ENCODE measurements at regions not wholly inside any gene's neighbourhood (a gene's known extent, or its start where the extent isn't known, plus 50 kb on each side); places are given as distances from the start of the nearest gene placed in this dataset.
"Not testable (repeated sequence)": the region's sequence is repeated elsewhere in the genome, so short reads cannot be mapped to it uniquely, and the experiment has no call there.

DNA sequence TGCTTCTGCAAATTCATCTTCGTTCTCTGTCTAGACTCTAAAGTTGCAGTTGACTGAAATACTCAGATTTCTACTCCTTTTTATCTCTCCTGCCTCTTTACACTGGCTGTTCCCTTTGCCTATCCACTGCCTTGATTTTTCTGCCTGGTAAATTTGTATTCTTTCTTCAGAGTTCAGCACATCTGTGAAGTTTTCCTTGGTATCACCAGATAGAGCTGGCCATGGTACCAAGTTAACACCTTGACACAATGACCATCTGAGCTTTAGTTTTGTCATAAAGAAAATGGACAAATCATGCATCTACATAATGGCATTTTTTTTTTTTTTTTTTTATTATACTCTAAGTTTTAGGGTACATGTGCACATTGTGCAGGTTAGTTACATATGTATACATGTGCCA, 143.0 kb downstream of the PPP1R3A start:
- no peak for DNase-seq

DNA sequence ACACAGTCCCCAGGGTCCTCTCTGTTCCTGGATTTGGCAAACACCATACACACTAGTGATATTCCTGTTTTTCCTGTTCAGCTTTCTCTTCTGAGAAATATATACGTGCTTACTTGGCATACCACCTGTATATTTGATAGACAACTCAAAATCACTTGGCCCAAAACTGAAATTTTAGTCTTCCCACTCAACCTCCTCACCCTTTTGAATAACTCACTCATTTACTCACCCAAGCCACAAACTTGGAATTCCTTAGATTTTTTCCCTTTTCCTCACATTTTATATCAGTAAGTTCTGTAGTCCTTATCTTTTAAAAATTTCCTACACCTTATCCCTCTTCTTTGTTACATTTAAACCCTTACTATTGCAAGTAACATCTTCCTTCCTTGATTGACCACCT, 143.4 kb downstream of the PPP1R3A start:
- DNase-seq, result no peak

DNA sequence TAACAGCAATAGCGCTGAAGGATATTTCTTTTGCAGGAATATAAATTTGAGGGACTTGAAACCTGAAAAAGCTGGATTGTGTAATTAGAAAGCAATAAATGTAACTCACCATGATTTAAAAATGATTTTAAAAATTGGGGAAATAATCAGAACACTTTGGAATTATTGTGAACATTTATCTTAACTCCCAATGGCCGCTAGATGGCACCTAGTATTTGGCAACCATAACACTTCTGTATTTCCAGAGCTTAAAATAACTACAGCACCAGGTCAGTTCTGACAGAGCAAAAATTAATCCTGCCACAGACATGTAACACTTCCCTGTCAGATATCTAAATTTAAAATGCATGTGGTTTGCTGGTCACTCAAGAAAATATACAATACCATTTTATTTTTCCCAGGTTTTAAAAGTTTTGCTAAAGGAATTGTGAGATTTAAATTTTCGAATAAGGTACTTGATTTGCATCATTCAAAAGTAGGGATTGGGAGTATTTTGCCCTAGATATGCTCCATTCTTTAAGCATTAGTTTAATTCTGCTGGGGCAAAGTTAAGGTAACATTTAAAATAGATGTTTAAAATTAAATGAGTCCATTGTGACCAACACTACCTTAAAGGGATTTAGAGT, 144.5 kb downstream of the PPP1R3A start:
- DNase-seq, result peak; percentile 36 to 59

DNA sequence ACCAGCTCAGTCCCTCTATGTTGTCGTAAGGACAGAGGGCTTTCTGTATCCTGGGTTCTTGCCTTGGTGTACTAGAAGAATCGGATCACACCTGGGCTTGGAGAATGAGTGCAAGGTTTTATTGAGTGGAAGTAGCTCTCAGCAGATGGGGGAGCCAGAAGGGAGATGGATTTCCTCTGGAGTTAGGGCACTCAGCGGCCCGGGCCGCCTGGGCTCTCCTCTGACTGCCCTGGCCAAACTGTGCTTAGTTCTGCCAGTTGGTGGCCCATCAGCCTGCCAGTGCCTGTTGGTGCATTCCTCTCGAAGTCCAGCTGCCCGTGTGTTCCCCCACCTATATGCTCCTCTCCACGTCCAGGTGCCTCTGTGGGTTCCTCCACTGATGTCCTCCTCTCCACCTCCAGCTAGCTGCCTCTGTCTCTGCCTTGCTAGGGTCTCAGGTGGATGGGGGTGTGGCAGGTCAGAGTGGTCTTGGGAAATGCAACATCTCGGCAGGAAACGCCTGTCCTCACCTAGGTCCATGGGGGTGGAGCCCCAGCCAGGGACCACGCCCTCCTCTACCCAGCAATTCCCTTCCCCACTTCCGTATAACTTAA, 148.6 kb downstream of the PPP1R3A start:
- DNase-seq, result no peak

- no peak for DNase-seq
These were observed 150.4 kb downstream of the PPP1R3A start for GRCh38 chr7:113768387-113768786.

- DNase-seq, result no peak
These were observed 154.3 kb downstream of the PPP1R3A start for GRCh38 chr7:113764401-113765035.

- DNase-seq, result no peak
These were observed 155.6 kb downstream of the PPP1R3A start for GRCh38 chr7:113763226-113763625.

- DNase-seq, result no peak
These were observed 162.6 kb downstream of the PPP1R3A start for GRCh38 chr7:113756250-113756649.

- DNase-seq, result no peak
These were observed 166.1 kb downstream of the PPP1R3A start for GRCh38 chr7:113752689-113753088.

DNA sequence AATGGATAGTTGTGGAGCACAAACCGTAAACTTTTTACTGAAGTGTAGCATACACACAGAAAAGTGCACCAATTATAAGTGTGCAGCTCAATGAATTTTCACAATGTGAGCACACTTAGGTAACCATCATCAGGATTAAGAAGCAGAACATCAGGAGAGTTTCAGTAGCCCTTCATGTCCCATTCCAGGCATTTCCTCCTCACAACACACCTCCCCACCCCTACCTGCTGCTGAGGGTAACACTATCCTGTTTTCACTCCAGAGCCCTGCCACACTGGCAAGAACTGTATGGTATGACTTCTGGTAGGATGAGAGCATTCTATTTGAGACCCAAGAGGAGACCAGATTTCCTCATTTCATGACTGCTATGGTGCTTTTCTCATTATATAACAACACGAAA, 166.5 kb downstream of the PPP1R3A start:
- no peak for DNase-seq

DNA sequence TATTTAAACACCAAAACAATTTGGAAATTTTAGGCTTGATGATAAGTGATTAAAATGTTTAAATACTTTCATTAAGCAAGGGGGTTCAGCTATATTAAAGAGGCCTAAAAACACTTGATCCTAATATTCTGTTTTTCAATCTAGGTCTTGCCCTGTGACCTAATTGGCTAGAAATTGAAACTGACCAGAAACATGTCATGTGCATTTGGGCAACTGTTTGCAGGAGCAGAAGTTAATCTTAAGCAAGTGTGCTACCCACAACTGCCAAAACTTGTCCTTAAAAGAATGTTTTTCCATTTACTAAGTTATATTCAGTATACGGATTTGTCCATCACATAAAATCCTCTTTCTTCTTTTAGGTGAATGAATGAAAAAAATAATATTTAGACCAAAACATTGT, 167.3 kb downstream of the PPP1R3A start:
- DNase-seq, result no peak

DNA sequence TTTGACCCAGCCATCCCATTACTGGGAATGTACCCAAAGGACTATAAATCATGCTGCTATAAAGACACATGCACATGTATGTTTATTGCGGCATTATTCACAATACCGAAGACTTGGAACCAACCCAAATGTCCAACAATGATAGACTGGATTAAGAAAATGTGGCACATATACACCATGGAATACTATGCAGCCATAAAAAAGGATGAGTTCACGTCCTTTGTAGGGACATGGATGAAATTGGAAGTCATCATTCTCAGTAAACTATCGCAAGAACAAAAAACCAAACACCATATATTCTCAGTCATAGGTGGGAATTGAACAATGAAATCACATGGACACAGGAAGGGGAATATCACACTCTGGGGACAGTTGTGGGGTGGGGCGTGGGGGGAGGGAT, 170.4 kb downstream of the PPP1R3A start:
- not testable (repeated sequence) for DNase-seq

- DNase-seq, result not testable (repeated sequence)
These were observed 175.8 kb downstream of the PPP1R3A start for GRCh38 chr7:113742946-113743431.

- DNase-seq, result no peak
These were observed 176.4 kb downstream of the PPP1R3A start for GRCh38 chr7:113742377-113742776.

DNA sequence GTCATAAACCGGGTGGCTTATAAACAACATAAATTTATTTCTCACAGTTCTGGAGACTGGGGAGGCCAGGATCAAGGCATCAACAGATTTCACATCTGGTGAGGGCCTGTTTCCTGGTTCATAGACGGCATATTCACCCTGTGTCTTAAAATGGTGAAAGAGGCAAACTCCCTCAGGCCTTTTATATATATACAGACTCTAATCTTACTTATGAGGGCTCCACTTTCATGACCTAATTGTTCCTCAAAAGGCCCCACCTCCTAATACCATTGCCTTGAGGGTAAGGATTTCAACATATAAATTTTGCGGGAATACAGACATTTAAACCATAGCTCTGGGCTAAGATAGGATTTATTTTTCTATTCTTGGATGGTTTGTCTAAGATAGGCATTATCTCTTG, 187.2 kb downstream of the PPP1R3A start:
- no peak for DNase-seq

GRCh38 chr7:113730309-113730955, 188.4 kb downstream of the PPP1R3A start:
- no peak for DNase-seq

- no peak for DNase-seq
These were observed 191.3 kb downstream of the PPP1R3A start for GRCh38 chr7:113727486-113727885.

DNA sequence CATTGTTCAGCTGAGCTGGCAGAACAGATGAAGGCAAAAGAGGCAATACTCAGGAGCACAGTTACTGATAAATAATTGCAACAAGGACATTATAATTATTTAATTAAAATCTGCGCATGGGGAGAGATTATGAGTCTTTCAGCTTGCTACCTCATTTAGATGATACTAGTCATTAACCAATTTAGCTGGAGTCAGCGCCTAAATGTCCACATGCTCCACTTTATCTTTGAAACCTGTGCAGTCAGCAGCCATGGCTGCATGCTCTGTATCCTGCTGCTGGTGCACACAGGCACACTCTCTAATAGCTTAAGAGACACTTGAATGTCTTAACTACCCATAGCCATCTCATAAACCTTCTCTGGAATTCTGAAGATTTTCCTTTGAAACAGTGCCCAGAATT, 196.8 kb downstream of the PPP1R3A start:
- DNase-seq, result no peak

DNA sequence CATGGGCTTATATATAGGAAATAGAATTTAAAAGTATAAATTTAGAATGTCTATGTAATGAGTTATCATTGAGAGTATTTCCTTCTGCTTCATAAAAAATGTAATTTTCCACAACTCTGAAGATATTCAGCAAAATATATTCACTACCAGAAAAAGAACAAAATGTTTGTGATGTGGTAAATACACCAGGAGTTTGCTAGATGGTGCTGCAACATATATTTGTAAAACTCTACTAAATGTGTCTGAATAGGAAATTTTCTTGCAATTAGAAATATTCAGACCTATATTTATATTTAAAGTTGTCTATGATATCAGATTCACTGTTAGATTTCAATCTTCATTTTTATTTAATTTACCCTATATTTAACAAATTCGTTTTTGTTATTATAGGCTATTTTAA, 201.1 kb downstream of the PPP1R3A start:
- DNase-seq, result no peak

DNA sequence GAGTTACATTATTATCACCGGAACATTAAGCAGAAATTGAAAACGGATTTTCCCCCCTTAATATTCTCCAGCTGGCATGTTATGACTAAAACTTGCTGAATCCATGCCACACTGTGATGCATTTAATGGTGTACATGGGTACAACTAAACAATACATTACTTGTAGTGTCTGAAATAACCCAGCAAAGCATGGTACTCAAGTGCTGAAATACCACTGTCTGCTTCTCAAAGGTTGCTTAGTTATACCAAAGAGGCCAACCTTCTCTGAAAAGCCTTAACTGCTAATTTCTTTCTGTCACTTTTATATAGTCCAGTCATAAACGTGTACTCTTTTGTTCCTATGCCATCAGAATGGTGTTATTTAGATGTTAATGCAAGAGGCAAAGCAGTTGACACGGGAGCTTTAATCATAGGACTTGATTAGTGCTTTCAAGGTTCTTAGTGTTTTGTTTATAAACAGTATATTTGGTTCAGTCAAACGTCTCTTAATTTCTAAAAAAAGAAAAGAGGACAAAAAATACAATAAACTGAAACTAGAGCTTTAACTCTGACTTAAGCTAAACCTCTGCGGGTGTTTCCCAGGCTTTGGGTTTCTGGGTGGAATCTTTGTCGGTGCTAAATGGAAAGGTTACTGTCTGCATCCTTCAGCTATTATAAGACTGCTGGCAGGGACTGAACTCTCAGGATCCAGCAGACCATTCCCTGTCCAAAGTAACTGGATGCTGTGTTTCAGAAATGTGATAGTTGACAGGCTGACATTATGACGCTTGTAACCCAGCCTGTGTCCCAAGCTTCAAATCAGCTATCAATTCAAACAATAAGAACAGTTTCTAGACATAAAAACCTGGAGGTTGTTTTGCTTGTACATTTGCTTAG, 202.6 kb downstream of the PPP1R3A start:
- DNase-seq, result no peak

DNA sequence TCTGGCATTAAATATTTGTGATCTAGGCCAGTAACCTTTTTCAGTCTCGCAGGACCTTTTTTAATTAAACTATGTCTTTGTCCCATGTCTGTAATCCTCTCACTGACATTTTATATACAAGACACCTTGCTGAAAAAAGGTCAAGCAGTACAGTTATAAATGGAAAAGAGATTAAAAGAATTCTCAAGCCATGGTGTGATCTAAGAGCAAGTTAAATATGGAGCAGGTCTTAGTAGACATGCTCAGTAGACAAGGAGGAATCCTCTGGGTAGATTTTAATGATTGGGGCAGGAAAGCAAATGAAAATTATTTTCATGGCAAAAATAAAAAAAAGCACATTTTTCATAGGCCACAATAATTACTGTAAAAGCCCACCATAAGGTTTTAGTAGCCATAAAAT, 203.5 kb downstream of the PPP1R3A start:
- no peak for DNase-seq

DNA sequence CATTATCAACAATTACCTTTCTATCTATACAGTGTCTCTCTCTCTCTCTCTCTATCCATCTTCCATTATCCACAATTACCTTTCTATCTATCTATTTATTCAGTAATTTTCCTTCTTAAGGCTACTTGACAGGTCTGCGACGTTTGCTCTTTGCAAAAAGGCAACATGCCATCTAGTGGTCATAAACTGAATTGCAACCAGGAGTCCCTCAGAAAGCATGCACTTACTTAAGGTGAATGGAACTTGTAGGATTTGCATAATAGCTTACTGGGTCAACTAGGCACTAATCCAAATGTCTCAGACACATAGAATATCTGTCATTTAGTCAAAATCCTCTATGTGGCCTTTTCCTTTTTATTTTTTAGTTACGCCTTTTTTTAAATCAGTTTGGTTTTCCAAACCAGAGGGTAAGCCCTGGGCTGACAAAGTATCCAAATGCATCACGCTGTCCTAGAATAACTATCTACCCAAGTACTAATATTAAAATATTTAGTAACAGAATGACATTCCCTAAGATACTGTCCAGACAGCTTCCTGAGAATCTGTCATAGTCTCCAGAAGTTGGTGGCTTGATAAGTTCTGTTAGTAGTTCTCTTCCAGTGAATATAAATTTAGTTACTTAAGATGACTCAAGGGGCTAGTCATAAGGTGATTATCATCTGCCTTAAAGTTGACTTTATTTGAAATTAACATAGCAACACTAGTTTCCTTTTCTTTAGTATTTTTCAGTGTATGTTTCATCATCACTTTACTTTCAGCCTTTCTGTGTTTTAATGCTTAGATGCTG, 208.3 kb downstream of the PPP1R3A start:
- DNase-seq, result peak; percentile 44 to 90

Measured in inflammatory macrophage treated with lipopolysaccharide for 1 hour (primary cell).